Liver (tissue), 8 donors: ENCODE measurements at regions not wholly inside any gene's neighbourhood (a gene's known extent, or its start where the extent isn't known, plus 50 kb on each side); places are given as distances from the start of the nearest gene placed in this dataset.

Source experiments
- DNase-seq: peaks from one replicate; pipeline ENCODE4 v3.0.0-alpha.2; 2017; ENCODE audit warnings: low spot score
- H3K27ac ChIP-seq, 2 donors: one replicate each; pipeline ENCODE4 v1.7.0; 2013; ENCODE audit warnings: inconsistent platforms in 2 of 2, low read length in 2 of 2, control low read depth in 1 of 2, low read depth in 1 of 2, mild to moderate bottlenecking in 1 of 2
- H3K27me3 ChIP-seq, 4 donors: one replicate each; pipeline versions ENCODE4 v1.6.1 to v1.7.0; 2013; ENCODE audit warnings: low read length in 3 of 4, inconsistent platforms in 1 of 4, mild to moderate bottlenecking in 1 of 4, moderate library complexity in 1 of 4; ENCODE audit not compliant: control insufficient read depth in 4 of 4, insufficient read depth in 4 of 4
- H3K36me3 ChIP-seq, 4 donors: one replicate each; pipeline versions ENCODE4 v1.6.1 to v1.7.0; 2013; ENCODE audit warnings: low read length in 3 of 4, mild to moderate bottlenecking in 3 of 4, low read depth in 1 of 4, moderate library complexity in 1 of 4; ENCODE audit not compliant: control insufficient read depth in 4 of 4, insufficient read depth in 3 of 4
- H3K4me1 ChIP-seq, 4 donors: one replicate each; pipeline versions ENCODE4 v1.6.1 to v1.7.0; 2013; ENCODE audit warnings: low read length in 3 of 4, mild to moderate bottlenecking in 3 of 4, moderate library complexity in 1 of 4; ENCODE audit not compliant: control insufficient read depth in 4 of 4, insufficient read depth in 4 of 4
- H3K4me3 ChIP-seq, 3 donors: one replicate each; pipeline versions ENCODE4 v1.6.1 to v1.7.0; 2013; ENCODE audit warnings: low read length in 3 of 3, control low read depth in 1 of 3, low read depth in 1 of 3, mild to moderate bottlenecking in 1 of 3
- H3K9ac ChIP-seq, 2 donors: one replicate each; pipeline ENCODE4 v1.7.0; 2013; ENCODE audit warnings: low read length in 2 of 2, mild to moderate bottlenecking in 2 of 2, moderate library complexity in 2 of 2, control low read depth in 1 of 2, low read depth in 1 of 2
- H3K9me3 ChIP-seq, 4 donors: one replicate each; pipeline versions ENCODE4 v1.6.1 to v1.7.0; 2013; ENCODE audit warnings: low read length in 3 of 4; ENCODE audit not compliant: control insufficient read depth in 4 of 4
- CTCF ChIP-seq: fragments of 150-350 bp; IDR thresholded peaks from 2 replicates; pipeline ENCODE4 v1.5.1; 2017; ENCODE audit warnings: improper control_type of control experiment, low read depth, low read length; ENCODE audit not compliant: missing input control
- EGR1 ChIP-seq, 2 donors: IDR thresholded peaks; 2 replicates each; pipeline ENCODE4 v1.6.1; 2016 to 2018; ENCODE audit warnings: antibody characterized with exemption in 2 of 2, low read depth in 2 of 2
- FOXA1 ChIP-seq: IDR thresholded peaks from 2 replicates; pipeline ENCODE4 v1.6.1; 2016; ENCODE audit warnings: antibody characterized with exemption
- FOXA2 ChIP-seq: IDR thresholded peaks from 2 replicates; pipeline ENCODE4 v1.6.1; 2016; ENCODE audit warnings: antibody characterized with exemption
- HNF4A ChIP-seq, 2 donors: conservative IDR thresholded peaks; 2 replicates each; pipeline ENCODE4 v1.6.1; 2016; ENCODE audit warnings: antibody characterized with exemption in 2 of 2, mild to moderate bottlenecking in 2 of 2
- HNF4G ChIP-seq: IDR thresholded peaks from 2 replicates; pipeline ENCODE4 v1.6.1; 2016; ENCODE audit warnings: antibody characterized with exemption
- JUND ChIP-seq, 2 donors: IDR thresholded peaks; 2 replicates each; pipeline ENCODE4 v1.6.1; 2016; ENCODE audit warnings: antibody characterized with exemption in 2 of 2
- MAX ChIP-seq: IDR thresholded peaks from 2 replicates; pipeline ENCODE4 v1.6.1; 2016; ENCODE audit warnings: antibody characterized with exemption
- NR2F2 ChIP-seq: IDR thresholded peaks from 2 replicates; pipeline ENCODE4 v1.6.1; 2016; ENCODE audit warnings: antibody characterized with exemption
- REST ChIP-seq: IDR thresholded peaks from 2 replicates; pipeline ENCODE4 v1.6.1; 2016; ENCODE audit warnings: antibody characterized with exemption, mild to moderate bottlenecking
- RXRA ChIP-seq, 2 donors: IDR thresholded peaks; 2 replicates each; pipeline ENCODE4 v1.6.1; 2017 to 2018; ENCODE audit warnings: antibody characterized with exemption in 2 of 2, mild to moderate bottlenecking in 1 of 2
- SP1 ChIP-seq: IDR thresholded peaks from 2 replicates; pipeline ENCODE4 v1.6.1; 2018; ENCODE audit warnings: antibody characterized with exemption, mild to moderate bottlenecking
- TAF1 ChIP-seq: conservative IDR thresholded peaks from 2 replicates; pipeline ENCODE4 v1.6.1; 2016; ENCODE audit warnings: antibody characterized with exemption, mild to moderate bottlenecking
- YY1 ChIP-seq: IDR thresholded peaks from 2 replicates; pipeline ENCODE4 v1.6.1; 2016; ENCODE audit warnings: antibody characterized with exemption, mild to moderate bottlenecking
- ZBTB33 ChIP-seq: IDR thresholded peaks from 2 replicates; pipeline ENCODE4 v1.6.1; 2016; ENCODE audit warnings: antibody characterized with exemption
- WGBS: extraction: QIAGEN DNeasy Blood & Tissue Kit; methylation state at CpG from one replicate; pipeline ENCODE4 v1.1.7; 2013; 5-methylcytosine and 5-hydroxymethylcytosine counted together
- TF ChIP-seq, protein P1 (sequence below): IDR thresholded peaks from 2 replicates; pipeline ENCODE4 v1.6.1; 2016; ENCODE audit warnings: antibody characterized with exemption
- donor health status: healthy.
- donor health status: healthy.
- donor health status: healthy.
- donor health status: healthy.
- donor health status: healthy.

GRCh38 chr12:125469683-125470082 lies 404.4 kb downstream of the AACS start (continued):
- TF ChIP-seq CTCF (no peak), HNF4G (no peak), NR2F2 (no peak)

DNA sequence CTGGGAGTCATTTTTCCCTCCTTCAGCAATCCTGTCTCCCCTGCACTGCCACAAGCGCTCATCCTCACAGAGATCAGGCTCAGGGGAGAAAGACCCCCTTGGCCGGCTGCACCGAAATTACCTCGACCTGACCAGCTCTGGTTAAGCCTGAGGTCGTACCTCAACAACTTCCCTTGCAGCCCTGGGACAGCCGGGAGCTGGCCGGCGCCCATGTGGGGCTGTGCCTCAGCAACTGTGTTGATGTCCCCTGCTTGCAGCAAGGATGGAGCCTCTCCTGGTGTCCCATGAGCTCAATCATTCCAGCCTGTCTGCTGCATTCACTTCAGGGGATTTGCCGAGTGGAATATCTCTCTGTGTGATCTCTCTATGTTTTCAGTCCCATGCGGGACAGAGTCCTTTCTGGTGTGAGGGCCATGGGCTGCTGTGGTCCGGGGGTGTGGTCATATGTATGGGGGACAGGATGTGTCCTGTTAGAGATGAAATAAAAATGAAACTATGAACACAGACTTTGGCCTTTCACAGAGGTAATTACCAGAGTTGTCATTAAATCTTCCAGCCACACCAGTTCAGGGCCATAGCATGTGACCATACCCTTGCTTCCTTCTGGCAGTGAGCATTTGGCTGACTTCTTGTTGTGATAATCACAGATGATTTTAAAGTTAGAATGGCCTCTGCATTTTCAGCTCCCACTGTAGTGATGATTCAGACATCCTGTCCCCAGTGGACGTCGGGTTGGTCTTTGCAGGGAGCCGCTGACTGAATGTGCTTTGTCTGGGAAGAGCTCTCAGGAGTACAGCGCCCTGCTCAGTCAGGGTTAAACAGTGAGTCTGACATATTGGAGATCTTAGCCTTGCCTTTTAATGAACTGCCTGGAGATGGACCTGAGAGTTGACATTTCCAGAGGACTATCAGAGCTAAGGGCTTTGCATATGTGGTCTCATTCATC lies 405.9 kb downstream of the AACS start:
- DNase-seq: no peak
- H3K36me3 ChIP-seq: no peaks in the 10 kb centered on the region
- TF ChIP-seq JUND (IDR thresholded peaks at IDR 0.05) (no peak), CTCF (no peak), HNF4G (no peak), RXRA (IDR thresholded peaks at IDR 0.05) (no peak), HNF4A (conservative IDR thresholded peaks at IDR 0.05) (no peak), TAF1 (no peak), ZBTB33 (no peak), NR2F2 (no peak)
- TF ChIP-seq, protein P1, sequence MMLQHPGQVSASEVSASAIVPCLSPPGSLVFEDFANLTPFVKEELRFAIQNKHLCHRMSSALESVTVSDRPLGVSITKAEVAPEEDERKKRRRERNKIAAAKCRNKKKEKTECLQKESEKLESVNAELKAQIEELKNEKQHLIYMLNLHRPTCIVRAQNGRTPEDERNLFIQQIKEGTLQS: no peak
- no peak overlapping the region for H3K27ac ChIP-seq
- H3K9me3 ChIP-seq: peaks cover 0 to 3% (median 0%) of the 10 kb centered on the region in 4 donors
- no peaks in the 10 kb centered on the region for H3K4me1 ChIP-seq
- no peak overlapping the region for H3K9ac ChIP-seq
- 71% methylated on average over 15 of the region's 15 CpGs for WGBS
- no peak overlapping the region for H3K4me3 ChIP-seq
- no peaks in the 10 kb centered on the region for H3K27me3 ChIP-seq

DNA sequence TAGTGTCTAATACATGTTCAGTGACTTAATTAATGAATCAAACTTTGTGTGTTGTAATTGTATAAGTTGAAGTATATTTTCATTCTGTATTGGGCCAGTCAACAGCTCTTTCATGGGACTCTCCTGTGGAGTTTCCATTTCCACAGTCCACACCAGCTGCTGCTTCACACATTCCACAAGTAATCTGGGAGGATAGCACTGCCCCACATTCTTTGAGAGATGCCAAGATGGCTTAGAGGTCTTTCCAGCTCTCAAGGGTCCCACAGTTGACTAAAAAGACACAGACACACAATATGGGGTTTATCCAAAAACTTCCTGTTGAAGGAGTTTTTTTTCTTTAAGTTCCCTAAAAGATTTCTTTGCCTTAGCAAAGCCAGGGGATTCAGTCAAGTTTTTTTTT lies 408.3 kb downstream of the AACS start:
- DNase-seq: no peak
- no peak overlapping the region for H3K9ac ChIP-seq
- TF ChIP-seq YY1 (no peak), NR2F2 (no peak), EGR1 (IDR thresholded peaks at IDR 0.05; ENCODE audit: low read depth in 2 of 2) (no peak), RXRA (IDR thresholded peaks at IDR 0.05) (no peak), MAX (no peak), FOXA1 (no peak), REST (no peak), FOXA2 (no peak), SP1 (no peak), CTCF (no peak)
- TF ChIP-seq, protein P1: no peak

More for the DNA sequence above, 408.3 kb downstream of the AACS start:
- no peaks in the 10 kb centered on the region for H3K36me3 ChIP-seq
- no peaks in the 10 kb centered on the region for H3K4me1 ChIP-seq
- H3K4me3 ChIP-seq: no peak overlapping the region
- H3K27ac ChIP-seq: no peak overlapping the region
- no peaks in the 10 kb centered on the region for H3K27me3 ChIP-seq
- H3K9me3 ChIP-seq: no peaks in the 10 kb centered on the region
